H7 (cell line): ENCODE measurements at regions not wholly inside any gene's neighbourhood (a gene's known extent, or its start where the extent isn't known, plus 50 kb on each side); places are given as distances from the start of the nearest gene placed in this dataset.

Experiments
- DNase-seq: peaks from one replicate; pipeline ENCODE4 v3.0.0; 2012
- H3K27me3 ChIP-seq: 2 replicates; pipeline ENCODE4 v1.6.0; 2011; ENCODE audit warnings: mild to moderate bottlenecking, low read length; ENCODE audit not compliant: control insufficient read depth, insufficient read depth
- H3K36me3 ChIP-seq: replicated peaks from 2 replicates; pipeline ENCODE4 v1.5.1; 2011; ENCODE audit warnings: low read length; ENCODE audit not compliant: control insufficient read depth, insufficient read depth
- H3K4me3 ChIP-seq: 2 replicates; pipeline ENCODE4 v1.5.1; 2011; ENCODE audit warnings: low read depth, mild to moderate bottlenecking, control low read depth, low read length, moderate library complexity; ENCODE audit not compliant: insufficient read depth

DNA sequence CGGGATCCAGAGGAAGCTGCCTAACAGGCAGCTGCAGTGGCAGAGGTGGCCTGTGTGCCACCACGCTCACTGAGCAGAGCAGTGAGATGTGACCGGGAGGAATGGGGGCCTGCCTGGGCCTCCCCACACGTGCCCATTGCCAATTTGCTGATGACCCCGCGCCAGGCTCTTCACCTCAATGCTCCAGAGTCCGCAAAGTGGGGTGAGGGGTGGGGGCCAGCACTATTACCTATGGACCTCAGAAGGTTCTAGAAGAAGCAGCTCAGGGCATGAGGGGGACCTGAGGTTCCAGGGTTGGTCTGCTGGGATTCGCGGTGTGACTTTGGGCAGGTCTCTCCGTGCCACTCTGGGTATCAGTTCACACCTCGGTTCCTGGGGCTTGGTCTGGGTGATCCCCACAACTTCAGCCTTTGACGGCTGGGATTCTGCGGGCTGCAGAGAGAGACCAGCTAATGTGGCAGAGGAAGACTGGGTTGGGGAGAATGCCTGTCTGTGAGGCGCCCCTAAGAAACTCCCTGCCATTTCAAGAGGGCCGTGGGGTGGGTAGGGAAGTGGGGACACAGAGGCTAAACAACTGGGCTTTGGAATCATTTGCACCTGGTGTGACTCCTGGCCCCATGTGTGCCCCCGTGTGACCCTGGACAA lies 231.0 kb upstream of the MVB12B start:
- no peak for DNase-seq
- no peaks in the 10 kb centered on the region for H3K36me3 ChIP-seq
- no peaks in the 10 kb centered on the region for H3K27me3 ChIP-seq
- no peak overlapping the region for H3K4me3 ChIP-seq

DNA sequence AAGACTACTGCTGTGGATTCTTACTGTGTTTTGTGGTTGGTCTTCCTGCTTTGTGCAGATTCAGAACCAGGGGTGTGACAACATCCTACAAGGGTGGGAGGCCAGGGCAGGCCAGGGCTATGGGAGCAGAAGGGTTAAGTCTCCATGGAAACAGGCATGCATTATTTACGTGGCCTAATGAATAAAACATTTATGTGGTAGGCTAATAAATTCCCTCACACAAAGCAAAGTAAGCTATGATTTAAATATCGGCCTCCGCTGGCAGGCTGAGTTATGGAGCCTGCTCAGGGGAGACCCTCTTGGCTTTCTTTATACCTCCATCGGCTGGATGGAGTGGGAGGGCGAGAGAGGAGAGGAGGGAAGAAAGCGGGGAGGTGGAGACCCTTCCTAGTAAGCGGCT lies 230.3 kb upstream of the MVB12B start:
- DNase-seq, result no peak
- Histone ChIP-seq H3K36me3 (no peaks in the 10 kb centered on the region), H3K27me3 (no peaks in the 10 kb centered on the region), H3K4me3 (no peak overlapping the region)

DNA sequence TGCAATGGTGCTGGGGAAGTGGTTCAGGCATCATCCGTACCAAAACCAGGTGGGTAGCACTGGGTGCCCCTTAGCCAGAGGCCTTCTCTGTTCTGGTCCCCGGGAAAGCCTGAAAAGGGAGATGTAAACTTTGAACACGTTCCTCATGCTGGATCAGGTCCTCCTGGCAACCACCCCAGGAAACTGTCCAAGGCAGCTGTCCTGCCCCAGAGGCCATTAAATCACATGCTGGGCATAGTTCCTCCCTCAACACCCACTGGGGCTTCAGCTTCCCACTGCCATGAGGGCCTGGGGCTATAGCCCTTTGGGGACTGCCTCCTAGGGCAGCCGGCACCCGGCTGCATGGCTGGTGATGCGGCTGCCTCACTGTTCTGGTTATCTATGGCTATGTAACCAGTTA lies 228.9 kb upstream of the MVB12B start:
- H3K4me3 ChIP-seq, result no peak overlapping the region
- H3K27me3 ChIP-seq, result no peaks in the 10 kb centered on the region
- no peak for DNase-seq
- no peaks in the 10 kb centered on the region for H3K36me3 ChIP-seq

DNA sequence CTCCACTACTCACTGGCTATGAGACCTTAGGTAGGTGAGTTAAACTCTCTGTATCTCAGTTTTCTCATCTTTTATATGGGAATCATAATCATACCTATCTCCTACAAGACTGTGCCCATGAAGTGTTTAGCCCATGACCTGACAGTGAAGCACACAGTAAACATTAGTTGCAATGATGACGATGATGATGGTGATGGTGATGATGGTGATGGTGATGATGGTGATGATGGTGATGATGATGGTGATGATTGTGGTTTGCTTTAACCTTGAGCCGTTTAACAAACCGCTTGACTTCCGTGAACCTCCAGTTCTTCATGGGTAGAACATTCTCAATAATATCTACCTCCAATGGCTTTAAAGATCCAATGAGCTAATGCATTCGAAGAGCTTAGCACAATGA lies 220.2 kb upstream of the MVB12B start:
- Histone ChIP-seq H3K36me3 (no peaks in the 10 kb centered on the region), H3K4me3 (no peak overlapping the region), H3K27me3 (no peaks in the 10 kb centered on the region)
- DNase-seq, result no peak

DNA sequence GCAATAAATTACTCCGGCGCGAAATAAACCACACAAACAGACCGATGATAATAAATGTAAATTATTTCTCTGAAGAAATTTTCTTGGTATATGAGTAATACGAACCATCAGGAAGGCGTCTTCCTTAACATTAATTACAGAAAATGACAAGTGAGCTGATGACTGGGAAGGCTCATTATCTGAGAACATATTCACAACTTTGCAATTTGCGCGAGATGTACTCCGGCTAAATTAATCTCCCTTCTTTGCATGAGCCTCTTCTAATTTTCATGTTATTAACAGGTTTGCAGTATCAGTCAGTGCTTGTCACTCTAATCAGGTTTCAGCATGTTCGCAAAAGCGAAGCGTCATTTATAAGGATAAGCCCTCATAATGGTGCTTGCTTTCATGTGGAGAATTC lies 218.9 kb upstream of the MVB12B start:
- no peaks in the 10 kb centered on the region for H3K36me3 ChIP-seq
- H3K4me3 ChIP-seq, result no peak overlapping the region
- no peaks in the 10 kb centered on the region; the same call in 1 of the 2 replicates for H3K27me3 ChIP-seq
- DNase-seq, result no peak

DNA sequence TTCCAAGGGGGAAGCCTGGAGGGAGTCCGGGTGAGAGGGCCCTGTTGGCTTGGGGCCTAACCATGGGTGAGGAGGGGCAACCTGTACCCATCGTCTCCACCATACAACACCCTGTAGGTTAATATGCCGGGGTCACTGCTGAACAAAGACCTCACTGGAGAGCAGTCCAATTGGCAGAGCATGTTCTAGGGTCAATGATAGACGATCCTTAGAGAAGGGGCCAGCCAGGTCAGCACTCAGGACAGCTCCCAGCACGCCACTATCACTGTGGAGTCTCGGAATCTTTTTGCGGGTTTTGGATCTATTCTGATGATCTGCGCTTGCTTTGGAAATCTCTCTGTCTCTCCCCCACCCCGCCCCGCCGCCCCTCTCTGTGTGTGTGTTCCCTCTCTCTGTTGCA lies 218.4 kb upstream of the MVB12B start:
- H3K36me3 ChIP-seq, result no peaks in the 10 kb centered on the region
- H3K27me3 ChIP-seq, result no peaks in the 10 kb centered on the region; the same call in 1 of the 2 replicates
- H3K4me3 ChIP-seq, result no peak overlapping the region

DNA sequence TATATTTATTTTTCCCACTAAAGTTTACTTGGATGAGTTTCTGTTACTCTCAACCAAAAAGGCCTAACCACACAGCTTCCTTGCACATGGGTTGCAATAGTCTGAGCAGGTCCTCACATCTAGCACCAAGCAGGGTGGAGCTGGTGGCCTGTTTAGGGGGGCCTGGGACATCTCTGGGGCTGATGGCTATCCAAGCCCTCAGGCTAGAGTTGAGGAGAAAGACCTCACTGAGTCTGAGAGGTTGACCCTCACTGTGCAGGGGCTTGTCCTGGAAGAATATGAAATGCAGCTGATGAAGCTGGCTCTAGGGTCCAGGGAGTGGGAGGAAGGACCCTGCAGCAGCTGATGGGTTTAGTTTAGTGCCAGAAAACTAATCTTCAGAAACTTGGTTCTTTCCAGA lies 217.1 kb upstream of the MVB12B start:
- H3K36me3 ChIP-seq, result no peaks in the 10 kb centered on the region
- no peak overlapping the region for H3K4me3 ChIP-seq
- no peaks in the 10 kb centered on the region; the same call in 1 of the 2 replicates for H3K27me3 ChIP-seq
- DNase-seq, result no peak

More for the DNA sequence above, 218.4 kb upstream of the MVB12B start:
- peak; percentile 75 for DNase-seq

DNA sequence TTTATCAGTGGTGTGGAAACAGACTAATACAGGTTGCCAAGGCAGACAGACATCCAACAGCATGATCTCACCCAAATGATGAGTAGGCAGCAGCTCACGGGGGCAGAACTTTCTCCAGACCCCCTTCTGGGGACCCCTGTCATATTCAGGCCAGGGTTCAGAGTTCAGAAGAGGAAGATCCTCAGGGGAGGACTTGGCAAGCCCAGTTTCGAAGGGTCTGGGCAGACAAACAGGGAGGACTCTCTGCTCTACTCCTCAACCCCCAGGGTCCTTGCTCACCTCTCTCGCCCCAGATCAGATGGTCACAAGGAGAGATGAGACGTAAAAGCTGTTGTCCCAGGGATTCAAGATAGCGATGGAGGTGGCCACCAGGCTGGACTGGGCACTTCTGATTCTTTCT lies 215.1 kb upstream of the MVB12B start:
- no peaks in the 10 kb centered on the region; the same call in 1 of the 2 replicates for H3K27me3 ChIP-seq
- DNase-seq, result no peak
- H3K4me3 ChIP-seq, result no peak overlapping the region
- no peaks in the 10 kb centered on the region for H3K36me3 ChIP-seq

DNA sequence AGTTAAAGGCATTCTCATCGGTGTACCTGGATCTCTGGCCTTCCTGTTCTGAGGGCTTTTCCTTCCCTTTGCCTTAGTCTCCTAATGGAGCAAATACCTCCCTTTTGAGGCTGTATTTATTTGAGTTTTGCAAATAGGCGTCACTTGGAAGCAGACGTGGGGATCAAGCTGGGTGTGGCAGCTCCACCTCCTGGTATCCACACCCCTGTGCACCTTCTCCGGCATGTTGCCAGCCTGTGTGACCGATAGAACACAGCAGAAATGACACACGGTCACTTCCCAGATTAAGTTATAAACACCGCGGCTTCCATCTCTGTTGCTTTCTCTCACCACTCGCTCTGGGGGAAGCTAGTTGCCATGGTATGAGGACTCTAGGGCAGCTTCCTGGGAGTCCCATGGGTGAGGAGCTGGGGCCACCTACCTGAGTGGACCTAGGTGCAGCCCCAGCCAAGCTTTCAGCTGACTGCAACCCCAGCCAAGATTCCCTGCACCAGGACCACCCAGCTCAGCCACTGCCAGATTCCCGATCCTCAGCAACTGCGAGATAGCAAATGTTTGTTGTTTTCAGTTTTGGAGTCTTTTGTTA lies 214.4 kb upstream of the MVB12B start:
- Histone ChIP-seq H3K4me3 (no peak overlapping the region), H3K27me3 (no peaks in the 10 kb centered on the region; the same call in 1 of the 2 replicates), H3K36me3 (no peaks in the 10 kb centered on the region)
- no peak for DNase-seq

DNA sequence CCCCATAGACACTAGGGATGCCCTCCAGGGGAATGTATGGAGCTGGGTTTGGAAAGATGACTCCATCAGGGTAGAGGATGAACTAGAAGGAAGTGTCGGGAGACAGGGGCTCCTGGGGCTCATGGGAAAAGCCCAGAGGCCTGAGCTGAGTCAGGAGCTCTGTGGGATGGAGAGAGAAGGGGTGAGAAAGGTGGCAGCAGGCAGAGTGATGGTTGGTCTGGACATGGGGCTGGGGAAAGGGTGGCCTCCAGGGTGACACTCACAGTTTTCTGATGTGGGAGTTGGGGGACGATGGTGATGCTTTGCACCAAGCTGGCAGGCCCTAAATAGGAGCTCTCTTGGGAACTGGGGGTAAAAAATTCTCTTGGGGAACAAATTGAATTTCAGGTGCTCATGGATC lies 213.5 kb upstream of the MVB12B start:
- Histone ChIP-seq H3K36me3 (no peaks in the 10 kb centered on the region), H3K4me3 (no peak overlapping the region), H3K27me3 (no peaks in the 10 kb centered on the region; the same call in 1 of the 2 replicates)
- no peak for DNase-seq

DNA sequence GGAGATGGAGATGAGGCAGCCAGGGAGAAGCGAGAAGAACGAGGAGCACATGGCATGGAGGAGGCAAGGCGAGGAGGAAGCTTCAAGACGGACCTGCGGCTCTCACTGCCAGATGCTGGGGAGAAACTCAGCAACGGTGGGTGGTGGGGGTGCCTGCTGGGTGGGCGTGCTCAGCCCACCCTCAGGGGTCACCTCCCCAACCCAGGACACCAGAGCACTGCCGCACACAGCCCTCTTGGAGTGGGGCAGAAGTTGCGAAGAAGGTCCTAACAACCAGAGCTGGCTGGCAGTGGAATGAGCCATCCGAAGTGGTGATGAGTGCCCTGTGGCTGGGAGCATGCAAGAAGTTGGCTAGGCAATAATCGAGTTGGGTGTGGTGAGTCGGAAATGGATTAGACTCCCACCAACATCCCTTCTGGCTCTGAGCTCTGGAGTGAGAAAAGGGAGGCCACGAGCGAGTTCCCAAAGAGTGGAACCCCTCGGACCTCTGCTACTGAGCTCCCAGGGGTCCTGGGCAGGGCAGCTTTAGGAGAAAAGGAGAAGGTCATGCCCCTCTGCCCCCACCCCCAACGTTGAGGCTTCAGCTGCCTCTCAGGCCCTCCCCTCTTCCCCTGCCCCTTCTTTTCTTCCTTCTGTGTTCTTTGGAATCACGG lies 212.7 kb upstream of the MVB12B start:
- no peak for DNase-seq
- no peak overlapping the region for H3K4me3 ChIP-seq
- H3K36me3 ChIP-seq, result no peaks in the 10 kb centered on the region
- H3K27me3 ChIP-seq, result no peaks in the 10 kb centered on the region; the same call in 1 of the 2 replicates

DNA sequence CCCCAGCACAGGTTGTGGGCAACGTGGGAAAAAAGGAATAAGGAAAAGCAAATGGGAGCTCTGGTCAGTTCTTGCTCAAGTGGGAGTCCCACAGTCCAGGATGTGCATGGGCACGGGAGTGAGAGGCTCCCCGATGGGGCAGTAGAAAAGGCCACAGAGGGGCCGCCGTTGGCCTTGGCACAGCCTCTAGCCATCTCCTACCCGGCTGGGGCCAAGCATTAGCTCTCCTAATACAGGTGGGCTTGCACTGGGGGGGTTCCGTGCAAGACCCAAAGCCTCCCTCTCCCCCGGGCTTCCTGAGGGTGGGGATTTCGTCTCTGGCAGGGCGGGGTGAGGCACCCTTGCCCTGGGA lies 212.2 kb upstream of the MVB12B start:
- Histone ChIP-seq H3K36me3 (no peaks in the 10 kb centered on the region), H3K4me3 (no peak overlapping the region), H3K27me3 (no peaks in the 10 kb centered on the region; the same call in 1 of the 2 replicates)
- no peak for DNase-seq

DNA sequence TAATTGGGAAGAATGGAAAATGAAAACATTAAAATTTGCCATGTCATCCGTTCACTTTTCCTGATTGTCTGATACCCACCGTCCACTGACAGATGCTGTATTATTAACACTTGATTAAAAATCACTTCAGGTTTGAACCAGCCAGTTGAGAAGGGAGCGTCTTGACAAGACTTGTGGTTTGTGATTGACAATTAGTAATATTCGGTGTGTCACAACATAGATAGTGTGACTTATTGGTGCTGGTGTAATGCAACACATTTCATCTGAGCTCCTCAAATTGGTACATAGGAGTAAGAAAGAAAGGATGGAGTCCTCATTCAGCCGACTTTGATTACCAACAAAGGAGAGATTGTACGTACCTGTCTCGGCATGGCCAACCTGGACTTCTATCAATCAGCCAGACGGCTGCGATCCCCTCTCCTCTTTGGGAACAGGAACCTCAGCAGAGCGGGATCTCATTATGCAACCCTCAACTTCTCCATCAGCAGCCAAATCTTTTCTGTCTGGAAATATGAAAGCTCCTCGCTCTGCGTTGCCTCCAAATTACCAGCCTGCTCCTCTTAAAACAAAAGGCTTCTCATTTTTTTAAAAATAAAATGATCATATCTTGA lies 211.7 kb upstream of the MVB12B start:
- no peaks in the 10 kb centered on the region for H3K36me3 ChIP-seq
- no peak overlapping the region for H3K4me3 ChIP-seq
- H3K27me3 ChIP-seq, result no peaks in the 10 kb centered on the region; the same call in 1 of the 2 replicates
- no peak for DNase-seq

DNA sequence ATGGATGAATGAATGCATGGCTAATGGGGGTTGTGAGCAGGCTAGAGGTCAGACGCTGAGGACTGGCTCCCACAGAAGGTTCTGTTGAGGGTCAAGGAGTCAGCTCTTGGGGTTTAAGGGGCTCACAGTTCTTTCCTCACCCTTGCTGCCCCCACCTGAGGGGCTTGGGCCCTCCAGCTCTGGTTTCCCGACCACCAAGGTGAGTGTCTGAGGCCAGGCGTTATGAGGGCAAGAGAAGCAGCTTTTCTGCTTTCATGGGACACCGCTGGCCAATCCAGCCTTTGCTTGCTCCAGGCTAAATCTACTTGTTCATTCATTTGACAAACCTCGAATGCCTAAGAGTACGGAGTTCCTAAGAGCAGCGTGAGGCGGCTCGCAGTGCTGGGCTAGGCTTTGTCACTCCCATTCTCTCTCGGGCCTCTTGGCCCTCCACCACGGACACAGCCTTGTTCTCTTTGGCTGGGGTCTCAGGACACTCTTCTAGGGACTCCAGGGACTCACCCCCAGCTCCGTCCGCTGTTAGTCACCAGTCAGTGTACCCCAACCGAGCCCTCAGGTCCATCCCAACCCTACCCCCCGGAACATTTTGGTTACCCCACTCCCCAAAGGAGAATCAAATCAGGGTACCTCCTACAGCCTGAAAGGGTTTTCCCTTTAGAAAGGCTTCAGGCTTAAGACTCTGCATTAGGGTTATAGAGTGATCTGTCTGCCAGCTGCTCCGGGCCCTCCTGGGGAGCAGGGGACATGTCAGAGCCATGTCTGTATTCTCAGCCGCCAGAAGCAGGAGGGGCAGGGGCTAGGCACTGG lies 210.1 kb upstream of the MVB12B start:
- no peak for DNase-seq
- no peaks in the 10 kb centered on the region for H3K36me3 ChIP-seq
- H3K4me3 ChIP-seq, result no peak overlapping the region
- H3K27me3 ChIP-seq, result no peaks in the 10 kb centered on the region; the same call in 1 of the 2 replicates
